Lower leg skin (tissue), 3 donors: ENCODE measurements at regions not wholly inside any gene's neighbourhood (a gene's known extent, or its start where the extent isn't known, plus 50 kb on each side); places are given as distances from the start of the nearest gene placed in this dataset.
A peak's percentile ranks its signal among the peaks of the same experiment; 100 is the strongest.

ENCODE experiments used
- CTCF ChIP-seq, 3 donors: fragments of 450-650 bp; IDR thresholded peaks; one replicate each; pipeline ENCODE4 v1.5.1; 2016; ENCODE audit warnings: antibody characterized with exemption in 3 of 3, mild to moderate bottlenecking in 3 of 3, moderate library complexity in 2 of 3
- POLR2A ChIP-seq, 2 donors: fragments of 450-650 bp; IDR thresholded peaks; one replicate each; pipeline ENCODE4 v1.6.1; 2016 to 2017; ENCODE audit warnings: antibody characterized with exemption in 2 of 2, mild to moderate bottlenecking in 1 of 2, moderate library complexity in 1 of 2

GRCh38 chr1:201709564-201710295 lies 119.2 kb upstream of the IPO9 start:
- TF ChIP-seq CTCF (IDR thresholded peaks at IDR 0.05) (peak in 1 of 3 donors; percentile 87), POLR2A (IDR thresholded peaks at IDR 0.05) (no peak)
